Left ventricle myocardium inferior (tissue), 1 donor: ENCODE measurements at regions not wholly inside any gene's neighbourhood (a gene's known extent, or its start where the extent isn't known, plus 50 kb on each side); places are given as distances from the start of the nearest gene placed in this dataset.

Experiments used
- DNase-seq: peaks from one replicate; pipeline ENCODE4 v3.0.0-alpha.2; 2020
- H3K27ac ChIP-seq: fragments of 200-600 bp; replicated peaks from 2 replicates; pipeline ENCODE4 v1.8.0; 2021
- H3K27me3 ChIP-seq: fragments of 200-600 bp; 2 replicates; pipeline ENCODE4 v1.8.0; 2021; ENCODE audit warnings: low read depth
- H3K36me3 ChIP-seq: fragments of 200-600 bp; 2 replicates; pipeline ENCODE4 v1.8.0; 2021
- H3K4me1 ChIP-seq: fragments of 200-600 bp; 2 replicates; pipeline ENCODE4 v1.8.0; 2021
- H3K4me3 ChIP-seq: fragments of 200-600 bp; 2 replicates; pipeline ENCODE4 v1.8.0; 2021; ENCODE audit warnings: mild to moderate bottlenecking, moderate library complexity
- H3K9me3 ChIP-seq: fragments of 200-600 bp; replicated peaks from 2 replicates; pipeline ENCODE4 v1.8.0; 2021
- CTCF ChIP-seq: fragments of 200-600 bp; IDR thresholded peaks from 2 replicates; pipeline ENCODE4 v1.8.0; 2021; ENCODE audit warnings: antibody characterized with exemption, mild to moderate bottlenecking, borderline replicate concordance
- intact Hi-C: fragments of 100-400 bp; cut with micrococcal nuclease; formaldehyde crosslinking; loops from one replicate; pipeline ENCODE4 v1.11.0; 2022
- donor health status: DM: no; HTN: yes; CAD: no; lungs with severe emphysema.

DNA sequence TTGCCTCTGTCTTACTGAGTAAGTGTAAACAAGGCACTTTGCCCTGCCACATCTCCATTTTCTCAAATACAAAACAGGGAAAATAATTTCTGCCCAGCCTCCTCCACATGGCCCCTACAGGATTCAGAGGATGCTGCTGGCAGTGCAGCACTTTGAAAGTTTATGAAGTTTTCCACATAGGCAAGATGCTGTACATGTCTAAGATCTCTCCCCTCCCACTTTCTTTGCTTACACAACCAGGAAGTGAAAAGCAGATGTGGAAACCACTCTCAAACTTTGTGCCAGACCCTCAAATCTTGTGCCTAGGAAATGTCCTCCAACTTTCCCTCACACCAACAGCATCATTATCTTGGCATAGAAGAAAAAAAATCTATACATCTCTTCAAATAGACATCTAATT, 257.0 kb upstream of the LDB2 start:
- intact Hi-C loops = no loop called here
- no peaks in the 10 kb centered on the region for H3K36me3 ChIP-seq
- no peak for TF ChIP-seq CTCF
- H3K27me3 ChIP-seq = no peaks in the 10 kb centered on the region
- no peak overlapping the region for H3K27ac ChIP-seq
- no peak for DNase-seq
- no peaks in the 10 kb centered on the region for H3K4me1 ChIP-seq
- H3K4me3 ChIP-seq = no peak overlapping the region
- H3K9me3 ChIP-seq = peaks cover 19% of the 10 kb centered on the region

- Histone ChIP-seq H3K27ac (no peak overlapping the region), H3K27me3 (no peaks in the 10 kb centered on the region), H3K4me1 (no peaks in the 10 kb centered on the region), H3K9me3 (peaks cover under 1% of the 10 kb centered on the region), H3K4me3 (no peak overlapping the region), H3K36me3 (no peaks in the 10 kb centered on the region)
- no peak for TF ChIP-seq CTCF
- no peak for DNase-seq
- intact Hi-C loops = no loop called here
Measured at GRCh38 chr4:17153572-17153971, 255.1 kb upstream of the LDB2 start.

DNA sequence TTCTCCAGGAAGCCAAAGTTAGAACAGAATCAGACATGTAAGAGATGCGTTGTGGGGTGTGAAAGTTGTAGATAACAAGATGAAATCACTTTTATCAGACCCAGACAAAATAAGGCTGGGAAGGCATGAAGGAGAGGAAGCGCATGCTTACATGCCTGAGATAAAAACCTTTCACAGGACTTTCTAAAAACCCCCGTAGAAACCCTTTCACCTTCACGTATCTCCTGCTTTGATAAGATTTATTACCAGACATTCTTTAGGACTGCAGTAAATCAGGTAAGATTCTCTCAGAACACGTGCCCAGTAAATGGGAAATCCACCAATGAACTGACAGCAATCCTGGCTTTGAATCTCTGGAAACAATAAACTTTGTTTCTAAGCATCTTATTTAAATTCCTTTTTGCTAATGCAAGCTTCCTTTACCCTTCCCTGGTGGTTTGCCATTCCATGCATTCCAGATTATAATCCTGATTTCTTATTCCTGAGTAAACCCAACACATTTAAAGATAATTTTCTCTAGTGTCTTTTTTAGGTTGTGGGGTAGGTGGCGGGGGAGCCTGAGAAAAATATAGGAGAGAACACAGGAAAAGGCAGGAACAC, 254.6 kb upstream of the LDB2 start:
- intact Hi-C loops = no loop called here
- Histone ChIP-seq H3K4me1 (no peaks in the 10 kb centered on the region), H3K36me3 (no peaks in the 10 kb centered on the region), H3K27ac (no peak overlapping the region), H3K9me3 (no peaks in the 10 kb centered on the region), H3K27me3 (no peaks in the 10 kb centered on the region), H3K4me3 (no peak overlapping the region)
- no peak for DNase-seq
- TF ChIP-seq CTCF = no peak

GRCh38 chr4:17142232-17142711, 243.8 kb upstream of the LDB2 start:
- Histone ChIP-seq H3K27me3 (no peaks in the 10 kb centered on the region), H3K27ac (no peak overlapping the region), H3K36me3 (no peaks in the 10 kb centered on the region), H3K4me3 (no peak overlapping the region), H3K4me1 (no peaks in the 10 kb centered on the region), H3K9me3 (peaks cover 40% of the 10 kb centered on the region)
- no peak for TF ChIP-seq CTCF
- DNase-seq = no peak
- intact Hi-C loops = no loop called here

- DNase-seq = no peak
- H3K27me3 ChIP-seq = no peaks in the 10 kb centered on the region
- no peak overlapping the region for H3K27ac ChIP-seq
- intact Hi-C loops = no loop called here
- no peaks in the 10 kb centered on the region for H3K36me3 ChIP-seq
- no peaks in the 10 kb centered on the region for H3K4me1 ChIP-seq
- H3K4me3 ChIP-seq = no peak overlapping the region
- no peak for TF ChIP-seq CTCF
- H3K9me3 ChIP-seq = peaks cover 43% of the 10 kb centered on the region
Measured at GRCh38 chr4:17138847-17139246, 240.4 kb upstream of the LDB2 start.
